Testis (tissue), 2 donors: ENCODE measurements at regions not wholly inside any gene's neighbourhood (a gene's known extent, or its start where the extent isn't known, plus 50 kb on each side); places are given as distances from the start of the nearest gene placed in this dataset.

Source experiments
- DNase-seq: peaks from one replicate; pipeline ENCODE4 v3.0.0-alpha.2; 2019
- H3K27ac ChIP-seq, 2 donors: fragments of 200-600 bp; sonication (generic); one replicate each; pipeline ENCODE4 v1.5.1; 2019
- H3K27me3 ChIP-seq: fragments of 200-600 bp; sonication (generic); one replicate; pipeline ENCODE4 v1.5.1; 2019
- H3K36me3 ChIP-seq: fragments of 200-600 bp; sonication (generic); one replicate; pipeline ENCODE4 v1.5.1; 2017; ENCODE audit warnings: low read depth; ENCODE audit errors: missing control alignments
- H3K4me1 ChIP-seq: fragments of 200-600 bp; sonication (generic); one replicate; pipeline ENCODE4 v1.5.1; 2019
- H3K4me3 ChIP-seq, 2 donors: fragments of 200-600 bp; sonication (generic); one replicate each; pipeline ENCODE4 v1.5.1; 2017 to 2019
- H3K9me3 ChIP-seq: fragments of 200-600 bp; sonication (generic); one replicate; pipeline ENCODE4 v1.5.1; 2017
- CTCF ChIP-seq, 3 experiments: fragments of 450-650 bp in 2 of 3; fragments of 200-600 bp in 1 of 3; sonication (generic) in 1 of 3; IDR thresholded peaks; one replicate each; pipeline ENCODE4 v1.5.1; 2016 to 2019; ENCODE audit warnings: antibody characterized with exemption in 3 of 3, mild to moderate bottlenecking in 2 of 3, moderate library complexity in 1 of 3
- POLR2A ChIP-seq: fragments of 450-650 bp; IDR thresholded peaks from one replicate; pipeline ENCODE4 v1.6.1; 2017; ENCODE audit warnings: antibody characterized with exemption, mild to moderate bottlenecking, moderate library complexity
- WGBS, 2 donors: methylation state at CpG; one replicate each; pipeline ENCODE4 v1.1.5; 2018; 5-methylcytosine and 5-hydroxymethylcytosine counted together
- intact Hi-C: fragments of 100-400 bp; cut with DNase I; formaldehyde crosslinking; loops from one replicate; pipeline ENCODE4 v1.15.1; 2023; ENCODE audit warnings: low total_unique reads

GRCh38 chr18:29491907-29492306, 1315.0 kb upstream of the CDH2 start:
- Histone ChIP-seq H3K9me3 (no peaks in the 10 kb centered on the region), H3K27me3 (no peaks in the 10 kb centered on the region), H3K36me3 (no peaks in the 10 kb centered on the region), H3K27ac (no peak overlapping the region), H3K4me3 (no peak overlapping the region), H3K4me1 (no peaks in the 10 kb centered on the region)
- no peak for DNase-seq
- TF ChIP-seq CTCF (IDR thresholded peaks at IDR 0.05) (no peak), POLR2A (no peak)
- 52 to 71% methylated on average over 2 of the region's 2 CpGs for WGBS, 2 donors
- intact Hi-C loops, result no loop called here

- Histone ChIP-seq H3K4me3 (no peak overlapping the region), H3K36me3 (no peaks in the 10 kb centered on the region), H3K4me1 (no peaks in the 10 kb centered on the region), H3K27ac (no peak overlapping the region), H3K9me3 (no peaks in the 10 kb centered on the region), H3K27me3 (no peaks in the 10 kb centered on the region)
- DNase-seq, result no peak
- intact Hi-C loops, result no loop called here
- TF ChIP-seq CTCF (IDR thresholded peaks at IDR 0.05), result no peak
- TF ChIP-seq POLR2A, result no peak
- WGBS, 2 donors, result 68 to 80% methylated on average over 2 of the region's 2 CpGs
These were observed 1311.7 kb upstream of the CDH2 start for GRCh38 chr18:29488617-29489016.

GRCh38 chr18:29465526-29465925, 1288.6 kb upstream of the CDH2 start:
- H3K4me1 ChIP-seq, result no peaks in the 10 kb centered on the region
- intact Hi-C loops, result no loop called here
- H3K36me3 ChIP-seq, result no peaks in the 10 kb centered on the region
- no peak overlapping the region for H3K27ac ChIP-seq
- TF ChIP-seq POLR2A, result no peak
- no peak for TF ChIP-seq CTCF (IDR thresholded peaks at IDR 0.05)
- H3K9me3 ChIP-seq, result no peaks in the 10 kb centered on the region
- no peaks in the 10 kb centered on the region for H3K27me3 ChIP-seq
- no peak overlapping the region for H3K4me3 ChIP-seq
- no peak for DNase-seq

GRCh38 chr18:29459972-29460371, 1283.0 kb upstream of the CDH2 start:
- intact Hi-C loops, result no loop called here
- Histone ChIP-seq H3K4me1 (no peaks in the 10 kb centered on the region), H3K4me3 (no peak overlapping the region), H3K27me3 (no peaks in the 10 kb centered on the region), H3K27ac (no peak overlapping the region), H3K36me3 (no peaks in the 10 kb centered on the region), H3K9me3 (no peaks in the 10 kb centered on the region)
- no peak for DNase-seq
- no peak for TF ChIP-seq CTCF (IDR thresholded peaks at IDR 0.05)
- TF ChIP-seq POLR2A, result no peak

GRCh38 chr18:29457316-29457889, 1280.5 kb upstream of the CDH2 start:
- intact Hi-C loops, result no loop called here
- no peak overlapping the region for H3K27ac ChIP-seq
- no peak overlapping the region for H3K4me3 ChIP-seq
- no peaks in the 10 kb centered on the region for H3K27me3 ChIP-seq
- WGBS, 2 donors, result 86 to 87% methylated on average over 4 of the region's 4 CpGs
- no peaks in the 10 kb centered on the region for H3K36me3 ChIP-seq
- no peak for TF ChIP-seq CTCF (IDR thresholded peaks at IDR 0.05)
- no peak for TF ChIP-seq POLR2A
- H3K9me3 ChIP-seq, result no peaks in the 10 kb centered on the region
- H3K4me1 ChIP-seq, result no peaks in the 10 kb centered on the region
- no peak for DNase-seq
